ENCODE measurements at regions not wholly inside any gene's neighbourhood (a gene's known extent, or its start where the extent isn't known, plus 50 kb on each side); places are given as distances from the start of the nearest gene placed in this dataset.

GRCh38 chr2:60168247-60168646, 385.2 kb downstream of the BCL11A start:
- no peak for TF ChIP-seq EZH2 (IDR thresholded peaks at IDR 0.05; ENCODE audit: borderline replicate concordance, insufficient read depth, low read length, poor library complexity, severe bottlenecking)
- no peak for TF ChIP-seq REST (IDR thresholded peaks at IDR 0.05; ENCODE audit: borderline replicate concordance)
- TF ChIP-seq TAF1 (IDR thresholded peaks at IDR 0.05; ENCODE audit: low read depth): no peak
- no peak for TF ChIP-seq EP300 (conservative IDR thresholded peaks at IDR 0.05; ENCODE audit: poor library complexity, severe bottlenecking)
- no peak for TF ChIP-seq MXI1 (conservative IDR thresholded peaks at IDR 0.05; ENCODE audit: poor library complexity, severe bottlenecking)
- TF ChIP-seq, protein P1, sequence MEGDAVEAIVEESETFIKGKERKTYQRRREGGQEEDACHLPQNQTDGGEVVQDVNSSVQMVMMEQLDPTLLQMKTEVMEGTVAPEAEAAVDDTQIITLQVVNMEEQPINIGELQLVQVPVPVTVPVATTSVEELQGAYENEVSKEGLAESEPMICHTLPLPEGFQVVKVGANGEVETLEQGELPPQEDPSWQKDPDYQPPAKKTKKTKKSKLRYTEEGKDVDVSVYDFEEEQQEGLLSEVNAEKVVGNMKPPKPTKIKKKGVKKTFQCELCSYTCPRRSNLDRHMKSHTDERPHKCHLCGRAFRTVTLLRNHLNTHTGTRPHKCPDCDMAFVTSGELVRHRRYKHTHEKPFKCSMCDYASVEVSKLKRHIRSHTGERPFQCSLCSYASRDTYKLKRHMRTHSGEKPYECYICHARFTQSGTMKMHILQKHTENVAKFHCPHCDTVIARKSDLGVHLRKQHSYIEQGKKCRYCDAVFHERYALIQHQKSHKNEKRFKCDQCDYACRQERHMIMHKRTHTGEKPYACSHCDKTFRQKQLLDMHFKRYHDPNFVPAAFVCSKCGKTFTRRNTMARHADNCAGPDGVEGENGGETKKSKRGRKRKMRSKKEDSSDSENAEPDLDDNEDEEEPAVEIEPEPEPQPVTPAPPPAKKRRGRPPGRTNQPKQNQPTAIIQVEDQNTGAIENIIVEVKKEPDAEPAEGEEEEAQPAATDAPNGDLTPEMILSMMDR (IDR thresholded peaks at IDR 0.05; ENCODE audit: poor library complexity, severe bottlenecking): no peak
- TF ChIP-seq POLR2AphosphoS5 (IDR thresholded peaks at IDR 0.05): no peak
- TF ChIP-seq RAD21 (conservative IDR thresholded peaks at IDR 0.05): no peak
- TF ChIP-seq SMC3 (conservative IDR thresholded peaks at IDR 0.05; ENCODE audit: poor library complexity): no peak
- Histone ChIP-seq H3K27ac (ENCODE audit: low read length) (no peak overlapping the region), H3K4me3 (ENCODE audit: low read length) (no peak overlapping the region), H3K79me2 (replicated peaks; ENCODE audit: insufficient read depth, low read length) (no peaks in the 10 kb centered on the region), H3K9ac (ENCODE audit: low read length) (no peak overlapping the region), H3K9me3 (ENCODE audit: low read length) (no peaks in the 10 kb centered on the region), H3K4me2 (ENCODE audit: low read length) (no peak overlapping the region), H3K36me3 (ENCODE audit: insufficient read depth, low read length) (no peaks in the 10 kb centered on the region), H3F3A (ENCODE audit: insufficient read depth, low read length, poor library complexity, severe bottlenecking) (no peaks in the 10 kb centered on the region), H3K9me2 (ENCODE audit: insufficient read depth, low read length) (no peaks in the 10 kb centered on the region), H4K20me1 (ENCODE audit: insufficient read depth) (no peaks in the 10 kb centered on the region), H2AFZ (ENCODE audit: low read depth, low read length) (no peak overlapping the region), H3K27me3 (ENCODE audit: insufficient read depth, low read depth, low read length) (no peaks in the 10 kb centered on the region)

DNA sequence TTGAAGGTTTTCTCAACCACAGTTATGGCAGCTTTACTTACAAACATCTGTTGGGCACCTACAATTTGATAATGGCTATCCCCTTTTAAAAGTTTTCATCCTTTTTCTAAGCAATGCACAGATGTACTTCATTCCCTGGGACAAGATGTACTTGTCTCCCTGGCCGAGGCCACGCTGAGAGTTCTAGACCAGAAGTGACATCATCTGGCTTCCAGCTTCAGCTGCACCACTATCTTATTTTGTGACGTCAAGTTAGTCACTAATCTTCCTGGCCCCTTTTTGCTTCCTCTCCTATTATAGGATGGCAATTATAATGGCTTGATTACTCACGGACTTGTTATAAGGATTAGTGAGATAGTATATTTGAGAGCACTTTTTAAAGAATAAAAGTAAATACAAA, 386.4 kb downstream of the BCL11A start:
- Histone ChIP-seq H3K4me2 (ENCODE audit: low read length) (no peak overlapping the region), H3K27ac (ENCODE audit: low read length) (no peak overlapping the region), H3K9me2 (ENCODE audit: insufficient read depth, low read length) (no peaks in the 10 kb centered on the region), H3K9me3 (ENCODE audit: low read length) (no peaks in the 10 kb centered on the region), H3K36me3 (ENCODE audit: insufficient read depth, low read length) (no peaks in the 10 kb centered on the region), H3K4me3 (ENCODE audit: low read length) (no peak overlapping the region), H3K9ac (ENCODE audit: low read length) (no peak overlapping the region), H3F3A (ENCODE audit: insufficient read depth, low read length, poor library complexity, severe bottlenecking) (no peaks in the 10 kb centered on the region), H3K27me3 (ENCODE audit: insufficient read depth, low read depth, low read length) (no peaks in the 10 kb centered on the region), H4K20me1 (ENCODE audit: insufficient read depth) (no peaks in the 10 kb centered on the region), H3K79me2 (replicated peaks; ENCODE audit: insufficient read depth, low read length) (no peaks in the 10 kb centered on the region), H2AFZ (ENCODE audit: low read depth, low read length) (no peak overlapping the region)
- TF ChIP-seq REST (IDR thresholded peaks at IDR 0.05; ENCODE audit: borderline replicate concordance): no peak
- TF ChIP-seq SMC3 (conservative IDR thresholded peaks at IDR 0.05; ENCODE audit: poor library complexity): no peak
- TF ChIP-seq EP300 (conservative IDR thresholded peaks at IDR 0.05; ENCODE audit: poor library complexity, severe bottlenecking): no peak
- no peak for TF ChIP-seq POLR2AphosphoS5 (IDR thresholded peaks at IDR 0.05)
- TF ChIP-seq, protein P1 (IDR thresholded peaks at IDR 0.05; ENCODE audit: poor library complexity, severe bottlenecking): no peak
- TF ChIP-seq EZH2 (IDR thresholded peaks at IDR 0.05; ENCODE audit: borderline replicate concordance, insufficient read depth, low read length, poor library complexity, severe bottlenecking): no peak
- TF ChIP-seq RAD21 (conservative IDR thresholded peaks at IDR 0.05): no peak
- TF ChIP-seq TAF1 (IDR thresholded peaks at IDR 0.05; ENCODE audit: low read depth): no peak
- TF ChIP-seq MXI1 (conservative IDR thresholded peaks at IDR 0.05; ENCODE audit: poor library complexity, severe bottlenecking): no peak
